SK-N-MC (cell line): ENCODE measurements at regions not wholly inside any gene's neighbourhood (a gene's known extent, or its start where the extent isn't known, plus 50 kb on each side); places are given as distances from the start of the nearest gene placed in this dataset.

Source experiments
- DNase-seq: peaks from one replicate; pipeline ENCODE4 v3.0.0-alpha.2; 2011; ENCODE audit warnings: low read depth, low spot score
- H3K27ac ChIP-seq: fragments of 200-600 bp; sonication (generic); 2 replicates; pipeline ENCODE4 v1.5.1; 2016; ENCODE audit warnings: mixed run types
- H3K36me3 ChIP-seq: fragments of 200-600 bp; sonication (generic); 2 replicates; pipeline ENCODE4 v1.6.1; 2017; ENCODE audit warnings: antibody characterized with exemption, low read length, mixed read lengths; ENCODE audit not compliant: insufficient read depth
- H3K4me3 ChIP-seq: fragments of 200-600 bp; sonication (generic); 2 replicates; pipeline ENCODE4 v1.5.1; 2016
- H3K9ac ChIP-seq: fragments of 200-600 bp; sonication (generic); 2 replicates; pipeline ENCODE4 v1.8.0; 2017; ENCODE audit warnings: mixed run types, mixed read lengths; ENCODE audit not compliant: insufficient read length
- H3K9me3 ChIP-seq: fragments of 200-600 bp; sonication (generic); 2 replicates; pipeline ENCODE4 v1.6.1; 2017; ENCODE audit warnings: low read depth, mild to moderate bottlenecking, antibody characterized with exemption, low read length, moderate library complexity, mixed read lengths
- EZH2 ChIP-seq: fragments of 200-600 bp; sonication (generic); IDR thresholded peaks from one replicate; pipeline ENCODE4 v1.6.1; 2017; ENCODE audit warnings: antibody characterized with exemption
- FOXP2 ChIP-seq: optimal IDR thresholded peaks from 2 replicates; pipeline ENCODE3; 2011; ENCODE audit warnings: mild to moderate bottlenecking, moderate library complexity; ENCODE audit not compliant: insufficient read depth; ENCODE audit errors: extremely low read length, control extremely low read depth
- POLR2AphosphoS5 ChIP-seq: IDR thresholded peaks from 2 replicates; pipeline ENCODE4 v1.6.1; 2012; ENCODE audit warnings: mild to moderate bottlenecking, low read depth, low read length, borderline replicate concordance

DNA sequence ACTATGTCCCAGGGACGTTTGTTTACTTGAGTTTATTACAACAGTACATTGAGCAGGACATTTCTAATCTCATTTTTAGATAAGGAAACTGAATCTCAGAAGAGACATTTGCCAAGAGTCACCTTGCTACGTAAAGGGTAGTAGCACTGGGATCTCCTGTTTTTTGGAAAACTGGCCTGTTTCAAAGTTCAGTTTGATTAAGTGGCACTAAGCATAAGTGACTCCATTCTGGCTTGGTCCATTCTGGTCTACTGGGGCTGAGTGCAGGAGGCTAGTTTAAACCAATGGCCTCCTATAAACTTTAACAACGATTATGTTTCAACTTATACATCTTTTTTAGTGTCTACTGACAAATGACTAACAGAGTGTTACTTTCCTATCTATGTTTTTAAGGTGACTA lies 382.5 kb downstream of the ANKRD50 start:
- Histone ChIP-seq H3K36me3 (no peaks in the 10 kb centered on the region), H3K4me3 (no peak overlapping the region), H3K9ac (no peak overlapping the region), H3K9me3 (no peaks in the 10 kb centered on the region), H3K27ac (no peak overlapping the region)
- TF ChIP-seq FOXP2 = no peak
- no peak for TF ChIP-seq POLR2AphosphoS5
- no peak for TF ChIP-seq EZH2
- no peak for DNase-seq

GRCh38 chr4:124331781-124332180 lies 380.8 kb downstream of the ANKRD50 start:
- Histone ChIP-seq H3K27ac (no peak overlapping the region), H3K9ac (no peak overlapping the region), H3K36me3 (no peaks in the 10 kb centered on the region), H3K4me3 (no peak overlapping the region), H3K9me3 (no peaks in the 10 kb centered on the region)
- DNase-seq = no peak
- TF ChIP-seq POLR2AphosphoS5 (no peak), EZH2 (no peak), FOXP2 (no peak)

DNA sequence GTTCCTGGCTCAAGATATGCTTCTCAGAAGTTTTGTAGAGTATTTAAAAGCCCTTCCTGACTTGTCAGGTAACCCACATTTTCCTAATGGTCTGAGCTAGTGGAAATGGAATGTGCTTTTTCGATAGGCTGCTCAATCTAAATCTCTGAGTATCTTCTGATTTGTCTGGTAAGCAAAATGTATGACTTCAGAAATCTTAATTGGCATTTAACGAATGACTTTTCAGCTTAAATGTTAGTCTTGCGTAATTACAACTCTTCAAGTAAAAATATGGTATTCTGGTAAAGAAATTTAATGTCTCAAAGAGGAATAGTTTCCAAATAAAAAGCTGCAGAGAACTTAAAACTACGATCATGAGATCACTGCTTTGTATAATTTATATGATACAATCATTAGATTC lies 379.1 kb downstream of the ANKRD50 start:
- no peak for DNase-seq
- H3K27ac ChIP-seq = no peak overlapping the region
- TF ChIP-seq POLR2AphosphoS5 = no peak
- TF ChIP-seq EZH2 = no peak
- TF ChIP-seq FOXP2 = no peak
- no peaks in the 10 kb centered on the region for H3K36me3 ChIP-seq
- H3K9ac ChIP-seq = no peak overlapping the region
- H3K4me3 ChIP-seq = no peak overlapping the region
- H3K9me3 ChIP-seq = no peaks in the 10 kb centered on the region

- TF ChIP-seq FOXP2 (no peak), POLR2AphosphoS5 (no peak), EZH2 (no peak)
- Histone ChIP-seq H3K4me3 (peak overlapping the region; percentile 36), H3K36me3 (no peaks in the 10 kb centered on the region), H3K9ac (no peak overlapping the region), H3K9me3 (no peaks in the 10 kb centered on the region), H3K27ac (no peak overlapping the region)
- DNase-seq = peak; percentile 80
These were observed 378.4 kb downstream of the ANKRD50 start for GRCh38 chr4:124334119-124334518.

- TF ChIP-seq EZH2 = no peak
- TF ChIP-seq FOXP2 = no peak
- no peak for TF ChIP-seq POLR2AphosphoS5
These were observed 374.7 kb downstream of the ANKRD50 start for GRCh38 chr4:124337874-124338273.

DNA sequence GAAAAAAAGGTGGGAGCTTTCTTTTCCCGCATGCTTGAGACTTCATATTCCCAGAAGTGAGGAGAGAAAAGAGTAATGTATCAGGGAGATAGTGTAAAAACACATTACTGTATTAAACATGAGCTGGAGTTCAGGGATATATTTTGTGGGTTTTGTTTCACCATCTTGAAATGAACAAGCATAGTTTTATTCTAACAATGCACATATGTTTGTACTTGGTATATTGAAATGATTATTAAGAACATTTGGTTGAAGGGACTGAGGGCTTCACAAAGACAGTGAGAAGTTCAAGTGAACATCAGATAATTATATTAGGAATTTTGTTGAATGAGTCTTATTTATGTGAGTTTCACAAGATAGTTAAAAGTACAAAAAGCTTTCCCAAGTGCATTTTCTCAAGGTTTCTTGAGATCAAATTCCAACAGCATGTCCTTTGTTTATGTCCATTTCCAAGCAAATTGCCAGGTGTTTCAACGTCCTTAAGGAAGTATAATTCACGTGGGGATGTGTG lies 368.8 kb downstream of the ANKRD50 start:
- Histone ChIP-seq H3K4me3 (no peak overlapping the region), H3K36me3 (no peaks in the 10 kb centered on the region), H3K9me3 (no peaks in the 10 kb centered on the region), H3K9ac (no peak overlapping the region), H3K27ac (no peak overlapping the region)
- DNase-seq = no peak
- TF ChIP-seq EZH2 = no peak
- no peak for TF ChIP-seq FOXP2
- no peak for TF ChIP-seq POLR2AphosphoS5

More at GRCh38 chr4:124337874-124338273, 374.7 kb downstream of the ANKRD50 start:
- no peaks in the 10 kb centered on the region for H3K9me3 ChIP-seq
- no peak overlapping the region for H3K27ac ChIP-seq
- H3K9ac ChIP-seq = no peak overlapping the region
- no peak overlapping the region for H3K4me3 ChIP-seq
- no peaks in the 10 kb centered on the region for H3K36me3 ChIP-seq
- no peak for DNase-seq

- H3K9ac ChIP-seq = no peak overlapping the region
- no peak overlapping the region for H3K27ac ChIP-seq
- TF ChIP-seq EZH2 = no peak
- TF ChIP-seq FOXP2 = no peak
- H3K36me3 ChIP-seq = no peaks in the 10 kb centered on the region
- no peak for DNase-seq
- no peak overlapping the region for H3K4me3 ChIP-seq
- no peaks in the 10 kb centered on the region for H3K9me3 ChIP-seq
These were observed 339.6 kb downstream of the ANKRD50 start for GRCh38 chr4:124372916-124373315.

GRCh38 chr4:124386163-124386562 lies 326.4 kb downstream of the ANKRD50 start:
- Histone ChIP-seq H3K9ac (no peak overlapping the region), H3K36me3 (no peaks in the 10 kb centered on the region), H3K4me3 (no peak overlapping the region), H3K9me3 (no peaks in the 10 kb centered on the region), H3K27ac (no peak overlapping the region)
- no peak for DNase-seq
- no peak for TF ChIP-seq POLR2AphosphoS5
- no peak for TF ChIP-seq EZH2
- TF ChIP-seq FOXP2 = no peak

DNA sequence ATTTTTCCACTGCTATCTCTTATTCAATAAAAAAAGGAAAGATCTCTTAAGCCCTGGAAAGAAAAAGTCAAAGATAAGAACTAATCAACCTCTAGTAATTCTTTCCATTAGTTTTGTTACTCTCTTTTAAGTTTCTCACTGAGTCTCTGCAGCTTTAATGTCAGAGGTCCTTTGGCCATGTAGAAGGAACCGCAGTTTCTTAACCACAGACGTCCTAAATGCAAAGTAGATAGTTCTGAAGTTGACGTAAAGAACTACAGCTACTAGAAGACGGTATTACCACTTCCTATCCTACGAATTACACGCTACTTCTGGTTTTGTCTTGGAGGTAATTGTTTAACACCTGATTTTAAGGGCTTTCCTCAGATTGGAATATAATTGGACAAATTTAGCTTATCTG lies 325.9 kb downstream of the ANKRD50 start:
- Histone ChIP-seq H3K36me3 (no peaks in the 10 kb centered on the region), H3K4me3 (no peak overlapping the region), H3K27ac (no peak overlapping the region), H3K9me3 (no peaks in the 10 kb centered on the region), H3K9ac (no peak overlapping the region)
- no peak for TF ChIP-seq EZH2
- no peak for TF ChIP-seq POLR2AphosphoS5
- no peak for TF ChIP-seq FOXP2
- no peak for DNase-seq
